Chondrocyte (in vitro differentiated cells): ENCODE measurements at regions not wholly inside any gene's neighbourhood (a gene's known extent, or its start where the extent isn't known, plus 50 kb on each side); places are given as distances from the start of the nearest gene placed in this dataset.

Experiments
- DNase-seq: peaks from one replicate; pipeline ENCODE4 v3.0.0; 2021; ENCODE audit warnings: mixed read lengths, low spot score
- H3K27ac Mint-ChIP-seq: one replicate; pipeline ENCODE4 v1.8.0; 2021; ENCODE audit warnings: mild to moderate bottlenecking, moderate library complexity, mixed read lengths; ENCODE audit not compliant: unreplicated experiment
- H3K27me3 Mint-ChIP-seq: 2 replicates; pipeline ENCODE4 v1.8.0; 2021; ENCODE audit warnings: low read depth, mixed read lengths
- H3K36me3 Mint-ChIP-seq: 2 replicates; pipeline ENCODE4 v1.8.0; 2021; ENCODE audit warnings: low read depth, mixed read lengths
- H3K4me1 Mint-ChIP-seq: 2 replicates; pipeline ENCODE4 v1.8.0; 2021; ENCODE audit warnings: low read depth, mild to moderate bottlenecking, mixed read lengths
- H3K4me3 Mint-ChIP-seq: one replicate; pipeline ENCODE4 v1.8.0; 2021; ENCODE audit warnings: mild to moderate bottlenecking, moderate library complexity, mixed read lengths; ENCODE audit not compliant: unreplicated experiment
- H3K9me3 Mint-ChIP-seq: 2 replicates; pipeline ENCODE4 v1.8.0; 2021; ENCODE audit warnings: low read depth, mixed read lengths
- TF ChIP-seq, protein P1 (sequence below): fragments of 200-600 bp; sonication (generic); IDR thresholded peaks from 2 replicates; pipeline ENCODE4 v1.5.0; 2021; ENCODE audit warnings: antibody characterized with exemption, mild to moderate bottlenecking, moderate library complexity

DNA sequence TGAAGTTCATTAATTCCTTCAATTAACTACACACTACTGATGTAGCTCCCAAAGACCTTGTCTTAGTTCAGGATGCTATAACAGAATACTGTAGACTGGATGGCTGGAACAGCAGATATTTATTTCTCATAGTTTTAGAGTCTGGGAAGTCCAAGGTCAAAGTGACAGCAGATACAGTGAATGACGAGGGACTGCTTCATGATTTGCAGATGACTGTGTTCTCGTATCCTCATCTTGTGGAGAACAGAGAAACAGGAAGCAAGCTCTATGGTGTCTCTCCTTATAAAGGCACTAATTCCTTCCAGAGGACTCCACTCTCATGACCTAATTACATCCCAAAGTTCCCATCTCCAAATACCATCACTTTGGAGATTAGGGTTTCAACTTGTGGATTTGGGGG, 65.6 kb upstream of the MAP1B start:
- TF ChIP-seq, protein P1, sequence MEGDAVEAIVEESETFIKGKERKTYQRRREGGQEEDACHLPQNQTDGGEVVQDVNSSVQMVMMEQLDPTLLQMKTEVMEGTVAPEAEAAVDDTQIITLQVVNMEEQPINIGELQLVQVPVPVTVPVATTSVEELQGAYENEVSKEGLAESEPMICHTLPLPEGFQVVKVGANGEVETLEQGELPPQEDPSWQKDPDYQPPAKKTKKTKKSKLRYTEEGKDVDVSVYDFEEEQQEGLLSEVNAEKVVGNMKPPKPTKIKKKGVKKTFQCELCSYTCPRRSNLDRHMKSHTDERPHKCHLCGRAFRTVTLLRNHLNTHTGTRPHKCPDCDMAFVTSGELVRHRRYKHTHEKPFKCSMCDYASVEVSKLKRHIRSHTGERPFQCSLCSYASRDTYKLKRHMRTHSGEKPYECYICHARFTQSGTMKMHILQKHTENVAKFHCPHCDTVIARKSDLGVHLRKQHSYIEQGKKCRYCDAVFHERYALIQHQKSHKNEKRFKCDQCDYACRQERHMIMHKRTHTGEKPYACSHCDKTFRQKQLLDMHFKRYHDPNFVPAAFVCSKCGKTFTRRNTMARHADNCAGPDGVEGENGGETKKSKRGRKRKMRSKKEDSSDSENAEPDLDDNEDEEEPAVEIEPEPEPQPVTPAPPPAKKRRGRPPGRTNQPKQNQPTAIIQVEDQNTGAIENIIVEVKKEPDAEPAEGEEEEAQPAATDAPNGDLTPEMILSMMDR: no peak
- Mint-ChIP-seq H3K4me3 (no peak overlapping the region), H3K27ac (no peak overlapping the region), H3K4me1 (peaks cover 11% of the 10 kb centered on the region), H3K9me3 (no peaks in the 10 kb centered on the region), H3K27me3 (peaks cover 4% of the 10 kb centered on the region), H3K36me3 (no peaks in the 10 kb centered on the region)
- no peak for DNase-seq

DNA sequence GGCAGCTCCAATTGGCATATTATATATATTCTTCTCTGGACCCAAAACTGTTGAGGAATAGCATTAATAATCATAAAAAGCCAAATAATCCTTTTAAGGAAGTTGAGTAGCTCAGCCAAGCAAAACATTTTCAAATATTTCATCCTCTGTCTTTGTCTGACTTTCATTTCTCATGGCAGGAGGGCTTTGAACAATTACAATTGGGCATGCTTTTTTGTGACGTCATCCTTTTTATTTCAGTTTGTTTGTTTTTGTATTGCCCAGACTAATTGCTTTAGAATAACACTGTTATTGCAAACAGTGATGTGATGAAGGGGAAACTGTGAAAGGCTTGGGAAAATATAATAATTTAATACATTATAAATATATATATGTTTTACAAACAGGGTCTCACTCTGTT, 65.2 kb upstream of the MAP1B start:
- Mint-ChIP-seq H3K4me1 (peaks cover 7% of the 10 kb centered on the region), H3K27me3 (peaks cover 4% of the 10 kb centered on the region), H3K4me3 (no peak overlapping the region), H3K9me3 (peaks cover 1% of the 10 kb centered on the region), H3K27ac (no peak overlapping the region), H3K36me3 (peaks cover under 1% of the 10 kb centered on the region)
- TF ChIP-seq, protein P1: no peak
- no peak for DNase-seq

DNA sequence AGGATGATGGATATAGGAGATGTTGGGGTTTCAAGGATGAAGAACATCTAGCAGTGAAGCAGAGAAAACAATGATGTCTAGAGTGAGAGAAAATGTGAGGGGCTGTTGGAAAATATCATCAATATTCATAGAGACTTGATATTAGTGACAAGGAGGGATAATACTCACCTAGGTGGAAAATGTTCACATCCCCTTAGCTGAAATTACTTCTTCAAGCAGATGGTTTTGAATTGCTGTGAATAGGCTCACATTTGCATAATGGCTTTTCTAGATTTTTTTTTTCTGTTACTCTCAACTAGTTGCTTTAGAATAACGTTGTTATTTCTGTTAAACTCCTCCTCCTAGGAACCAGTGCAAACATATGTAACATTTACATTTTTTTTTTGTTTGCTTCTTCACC, 61.6 kb upstream of the MAP1B start:
- Mint-ChIP-seq H3K9me3 (peaks cover 12% of the 10 kb centered on the region), H3K36me3 (peaks cover 7% of the 10 kb centered on the region), H3K27ac (no peak overlapping the region), H3K27me3 (peaks cover 4% of the 10 kb centered on the region), H3K4me3 (no peak overlapping the region), H3K4me1 (peaks cover 4% of the 10 kb centered on the region)
- no peak for DNase-seq
- TF ChIP-seq, protein P1: no peak

DNA sequence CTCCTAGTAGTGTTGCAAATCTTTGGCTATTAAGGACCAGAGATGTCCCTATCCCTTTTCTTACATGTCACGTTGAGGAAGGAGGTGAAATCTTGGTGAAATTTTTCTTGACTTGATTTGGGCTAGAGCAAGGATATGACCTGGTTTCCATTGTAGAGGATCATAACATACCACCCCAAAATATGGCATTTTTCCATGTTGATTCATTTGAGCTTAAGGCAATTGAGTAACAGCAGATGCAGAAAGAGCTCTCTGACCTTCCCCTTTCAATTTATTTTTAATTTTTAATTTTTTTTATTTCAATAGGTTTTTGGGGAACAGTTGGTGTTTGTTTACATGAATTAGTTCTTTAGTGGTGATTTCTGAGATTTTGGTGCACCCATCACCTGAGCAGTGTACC, 61.2 kb upstream of the MAP1B start:
- Mint-ChIP-seq H3K27me3 (peaks cover 4% of the 10 kb centered on the region), H3K36me3 (peaks cover 7% of the 10 kb centered on the region), H3K4me3 (no peak overlapping the region), H3K9me3 (peaks cover 12% of the 10 kb centered on the region), H3K27ac (no peak overlapping the region), H3K4me1 (peaks cover 4% of the 10 kb centered on the region)
- no peak for DNase-seq
- TF ChIP-seq, protein P1: no peak

DNA sequence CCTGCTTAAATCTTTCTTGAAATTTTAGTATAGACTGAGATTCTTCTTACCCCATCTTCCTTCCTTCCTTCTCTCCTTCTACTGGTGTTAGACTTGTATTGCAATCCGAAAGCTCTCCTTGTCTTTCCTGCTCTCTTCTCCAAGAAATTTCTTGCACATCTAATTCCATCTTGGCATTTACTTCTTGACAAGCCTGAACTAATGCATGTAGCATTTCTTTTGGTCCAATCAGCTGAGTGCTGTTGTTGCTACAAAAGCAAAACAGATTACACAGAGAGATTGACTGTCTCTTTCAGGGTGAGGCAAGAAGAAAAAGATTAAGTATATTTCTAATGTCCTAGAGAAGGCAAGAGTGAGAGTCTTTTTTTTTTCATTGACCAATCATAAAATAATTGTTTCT, 51.6 kb upstream of the MAP1B start:
- Mint-ChIP-seq H3K4me3 (no peak overlapping the region), H3K27ac (no peak overlapping the region), H3K4me1 (no peaks in the 10 kb centered on the region), H3K27me3 (peaks cover 51% of the 10 kb centered on the region), H3K36me3 (no peaks in the 10 kb centered on the region), H3K9me3 (peaks cover 4% of the 10 kb centered on the region)
- no peak for DNase-seq
- TF ChIP-seq, protein P1: no peak
